HEK293 (cell line): ENCODE measurements at regions not wholly inside any gene's neighbourhood (a gene's known extent, or its start where the extent isn't known, plus 50 kb on each side); places are given as distances from the start of the nearest gene placed in this dataset.

Source experiments
- KLF16 ChIP-seq: fragments of 450-650 bp; formaldehyde crosslinking; IDR thresholded peaks from 2 replicates; pipeline ENCODE4 v1.5.1; 2017; ENCODE audit warnings: missing biosample characterization, missing genetic modification characterization
- PRDM2 ChIP-seq: fragments of 450-650 bp; formaldehyde crosslinking; IDR thresholded peaks from 2 replicates; pipeline ENCODE4 v1.5.1; 2016; ENCODE audit warnings: missing biosample characterization, missing genetic modification characterization, borderline replicate concordance
- SP2 ChIP-seq: fragments of 450-650 bp; formaldehyde crosslinking; IDR thresholded peaks from 2 replicates; pipeline ENCODE4 v1.5.1; 2016; ENCODE audit warnings: missing biosample characterization, missing genetic modification characterization
- ZEB2 ChIP-seq: fragments of 450-650 bp; formaldehyde crosslinking; IDR thresholded peaks from 2 replicates; pipeline ENCODE4 v1.5.1; 2016; ENCODE audit warnings: missing biosample characterization, missing genetic modification characterization
- ZFP3 ChIP-seq: fragments of 450-650 bp; formaldehyde crosslinking; IDR thresholded peaks from 2 replicates; pipeline ENCODE4 v1.5.1; 2016; ENCODE audit warnings: low read depth, missing biosample characterization, missing genetic modification characterization
- ZNF132 ChIP-seq: fragments of 450-650 bp; formaldehyde crosslinking; IDR thresholded peaks from 2 replicates; pipeline ENCODE4 v1.5.1; 2017; ENCODE audit warnings: missing biosample characterization, missing genetic modification characterization, borderline replicate concordance
- ZNF157 ChIP-seq: fragments of 450-650 bp; formaldehyde crosslinking; IDR thresholded peaks from 2 replicates; pipeline ENCODE4 v1.5.1; 2016; ENCODE audit warnings: missing biosample characterization, missing genetic modification characterization
- ZNF19 ChIP-seq: fragments of 450-650 bp; formaldehyde crosslinking; IDR thresholded peaks from 2 replicates; pipeline ENCODE4; 2016; ENCODE audit warnings: missing biosample characterization, missing genetic modification characterization, low read depth
- ZNF221 ChIP-seq: fragments of 450-650 bp; formaldehyde crosslinking; IDR thresholded peaks from 2 replicates; pipeline ENCODE4 v1.5.1; 2017; ENCODE audit warnings: missing biosample characterization, missing genetic modification characterization, borderline replicate concordance
- ZNF391 ChIP-seq: fragments of 450-650 bp; formaldehyde crosslinking; IDR thresholded peaks from 2 replicates; pipeline ENCODE4 v1.5.1; 2016; ENCODE audit warnings: low read depth, missing biosample characterization, missing genetic modification characterization, borderline replicate concordance
- ZNF514 ChIP-seq: fragments of 450-650 bp; formaldehyde crosslinking; IDR thresholded peaks from 2 replicates; pipeline ENCODE4 v1.5.1; 2016; ENCODE audit warnings: missing biosample characterization, missing genetic modification characterization
- ZNF571 ChIP-seq: fragments of 450-650 bp; formaldehyde crosslinking; IDR thresholded peaks from 2 replicates; pipeline ENCODE4 v1.5.0; 2017; ENCODE audit warnings: missing biosample characterization, missing genetic modification characterization
- ZNF585B ChIP-seq: fragments of 450-650 bp; formaldehyde crosslinking; IDR thresholded peaks from 2 replicates; pipeline ENCODE4 v1.5.1; 2016; ENCODE audit warnings: missing biosample characterization, missing genetic modification characterization
- ZNF654 ChIP-seq: fragments of 450-650 bp; formaldehyde crosslinking; IDR thresholded peaks from 2 replicates; pipeline ENCODE4 v1.5.1; 2016; ENCODE audit warnings: low read depth, missing biosample characterization, missing genetic modification characterization
- ZNF660 ChIP-seq: fragments of 450-650 bp; IDR thresholded peaks from 2 replicates; pipeline ENCODE4 v1.5.1; 2018; ENCODE audit warnings: missing biosample characterization, mild to moderate bottlenecking, missing genetic modification characterization
- ZNF701 ChIP-seq: fragments of 450-650 bp; formaldehyde crosslinking; IDR thresholded peaks from 2 replicates; pipeline ENCODE4 v1.5.1; 2016; ENCODE audit warnings: missing biosample characterization, missing genetic modification characterization
- ZNF76 ChIP-seq: fragments of 450-650 bp; formaldehyde crosslinking; IDR thresholded peaks from 2 replicates; pipeline ENCODE4; 2016; ENCODE audit warnings: low read depth, missing biosample characterization, missing genetic modification characterization, borderline replicate concordance
- TF ChIP-seq, protein P1 (sequence below): IDR thresholded peaks from 2 replicates; pipeline ENCODE4 v1.6.1; 2011; ENCODE audit warnings: mild to moderate bottlenecking, low read depth, low read length, borderline replicate concordance
- TF ChIP-seq, protein P2 (sequence below): fragments of 450-650 bp; IDR thresholded peaks from 2 replicates; pipeline ENCODE4 v1.5.1; 2018; ENCODE audit warnings: missing biosample characterization, missing genetic modification characterization
- TF ChIP-seq, protein P3 (sequence below): fragments of 450-650 bp; formaldehyde crosslinking; IDR thresholded peaks from 2 replicates; pipeline ENCODE4 v1.5.1; 2016; ENCODE audit warnings: missing biosample characterization, missing genetic modification characterization, borderline replicate concordance
- TF ChIP-seq, protein P4 (sequence below): fragments of 450-650 bp; formaldehyde crosslinking; IDR thresholded peaks from 2 replicates; pipeline ENCODE4 v1.5.1; 2016; ENCODE audit warnings: missing biosample characterization, missing genetic modification characterization, low read depth
- TF ChIP-seq, protein P5 (sequence below): fragments of 450-650 bp; formaldehyde crosslinking; IDR thresholded peaks from 2 replicates; pipeline ENCODE4 v1.5.1; 2016; ENCODE audit warnings: missing biosample characterization, missing genetic modification characterization
- TF ChIP-seq, protein P6 (sequence below): fragments of 450-650 bp; formaldehyde crosslinking; IDR thresholded peaks from 2 replicates; pipeline ENCODE4 v1.5.1; 2016; ENCODE audit warnings: missing biosample characterization, missing genetic modification characterization

DNA sequence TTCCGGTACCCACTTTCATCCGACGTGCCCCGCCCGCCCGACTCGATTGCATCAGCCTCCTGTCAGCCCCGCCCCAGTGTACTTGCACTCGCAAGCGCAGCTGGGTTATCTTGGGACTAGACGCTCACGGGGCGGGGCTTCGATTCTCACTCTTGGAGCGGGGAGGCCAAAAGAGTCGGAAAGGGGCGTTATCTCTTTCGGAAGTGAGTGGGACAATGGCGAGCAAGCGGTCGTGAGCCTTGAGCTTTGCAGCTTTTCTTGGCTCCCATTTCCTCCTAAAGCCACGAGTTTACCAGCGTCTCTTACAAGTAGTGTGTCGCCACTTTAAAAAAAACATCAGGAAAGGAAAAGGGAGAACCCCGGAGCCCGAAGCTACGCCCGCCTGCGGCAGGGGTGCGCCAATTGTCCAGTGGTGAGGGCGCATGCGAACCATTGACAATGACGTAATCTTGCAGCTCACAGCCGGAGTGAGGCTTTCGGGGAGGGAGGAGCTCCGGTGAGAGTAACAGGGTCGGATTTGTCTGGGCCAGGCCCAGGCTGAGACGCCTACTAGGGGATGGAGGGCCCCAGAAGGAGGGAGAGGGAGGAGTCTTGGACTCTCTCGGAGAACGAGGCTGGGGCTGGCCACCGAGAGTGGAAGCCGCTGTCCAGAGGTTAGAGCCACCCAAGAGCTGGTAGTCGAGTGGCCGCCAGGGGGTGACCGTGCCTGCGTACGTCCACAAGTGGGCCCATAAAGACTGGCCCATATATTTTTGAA is 109.5 kb downstream of the GNL3L start (continued):
- TF ChIP-seq PRDM2 (tag by site-specific recombination) (no peak), ZNF76 (tag by site-specific recombination) (peak; percentile 6; the same call in 1 of the 2 replicates), KLF16 (tag by site-specific recombination) (no peak), ZNF157 (no peak), ZNF514 (no peak), SP2 (tag by site-specific recombination) (peak; percentile 80), ZNF571 (no peak), ZNF19 (no peak), ZFP3 (tag by site-specific recombination) (no peak), ZNF221 (tag by site-specific recombination) (no peak), ZNF585B (tag by site-specific recombination) (no peak), ZNF391 (tag by site-specific recombination) (no peak), ZNF701 (tag by site-specific recombination) (no peak), ZNF132 (tag by site-specific recombination) (no peak), ZNF654 (tag by site-specific recombination) (no peak), ZNF660 (tag by site-specific recombination) (peak; percentile 35; the same call in 1 of the 2 replicates), ZEB2 (tag by site-specific recombination) (peak; percentile 67)
- TF ChIP-seq, protein P1, sequence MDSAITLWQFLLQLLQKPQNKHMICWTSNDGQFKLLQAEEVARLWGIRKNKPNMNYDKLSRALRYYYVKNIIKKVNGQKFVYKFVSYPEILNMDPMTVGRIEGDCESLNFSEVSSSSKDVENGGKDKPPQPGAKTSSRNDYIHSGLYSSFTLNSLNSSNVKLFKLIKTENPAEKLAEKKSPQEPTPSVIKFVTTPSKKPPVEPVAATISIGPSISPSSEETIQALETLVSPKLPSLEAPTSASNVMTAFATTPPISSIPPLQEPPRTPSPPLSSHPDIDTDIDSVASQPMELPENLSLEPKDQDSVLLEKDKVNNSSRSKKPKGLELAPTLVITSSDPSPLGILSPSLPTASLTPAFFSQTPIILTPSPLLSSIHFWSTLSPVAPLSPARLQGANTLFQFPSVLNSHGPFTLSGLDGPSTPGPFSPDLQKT, result no peak
- TF ChIP-seq, protein P2, sequence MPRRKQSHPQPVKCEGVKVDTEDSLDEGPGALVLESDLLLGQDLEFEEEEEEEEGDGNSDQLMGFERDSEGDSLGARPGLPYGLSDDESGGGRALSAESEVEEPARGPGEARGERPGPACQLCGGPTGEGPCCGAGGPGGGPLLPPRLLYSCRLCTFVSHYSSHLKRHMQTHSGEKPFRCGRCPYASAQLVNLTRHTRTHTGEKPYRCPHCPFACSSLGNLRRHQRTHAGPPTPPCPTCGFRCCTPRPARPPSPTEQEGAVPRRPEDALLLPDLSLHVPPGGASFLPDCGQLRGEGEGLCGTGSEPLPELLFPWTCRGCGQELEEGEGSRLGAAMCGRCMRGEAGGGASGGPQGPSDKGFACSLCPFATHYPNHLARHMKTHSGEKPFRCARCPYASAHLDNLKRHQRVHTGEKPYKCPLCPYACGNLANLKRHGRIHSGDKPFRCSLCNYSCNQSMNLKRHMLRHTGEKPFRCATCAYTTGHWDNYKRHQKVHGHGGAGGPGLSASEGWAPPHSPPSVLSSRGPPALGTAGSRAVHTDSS (tag by site-specific recombination), result no peak
- TF ChIP-seq, protein P3, sequence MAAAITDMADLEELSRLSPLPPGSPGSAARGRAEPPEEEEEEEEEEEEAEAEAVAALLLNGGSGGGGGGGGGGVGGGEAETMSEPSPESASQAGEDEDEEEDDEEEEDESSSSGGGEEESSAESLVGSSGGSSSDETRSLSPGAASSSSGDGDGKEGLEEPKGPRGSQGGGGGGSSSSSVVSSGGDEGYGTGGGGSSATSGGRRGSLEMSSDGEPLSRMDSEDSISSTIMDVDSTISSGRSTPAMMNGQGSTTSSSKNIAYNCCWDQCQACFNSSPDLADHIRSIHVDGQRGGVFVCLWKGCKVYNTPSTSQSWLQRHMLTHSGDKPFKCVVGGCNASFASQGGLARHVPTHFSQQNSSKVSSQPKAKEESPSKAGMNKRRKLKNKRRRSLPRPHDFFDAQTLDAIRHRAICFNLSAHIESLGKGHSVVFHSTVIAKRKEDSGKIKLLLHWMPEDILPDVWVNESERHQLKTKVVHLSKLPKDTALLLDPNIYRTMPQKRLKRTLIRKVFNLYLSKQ (tag by site-specific recombination), result no peak
- TF ChIP-seq, protein P4, sequence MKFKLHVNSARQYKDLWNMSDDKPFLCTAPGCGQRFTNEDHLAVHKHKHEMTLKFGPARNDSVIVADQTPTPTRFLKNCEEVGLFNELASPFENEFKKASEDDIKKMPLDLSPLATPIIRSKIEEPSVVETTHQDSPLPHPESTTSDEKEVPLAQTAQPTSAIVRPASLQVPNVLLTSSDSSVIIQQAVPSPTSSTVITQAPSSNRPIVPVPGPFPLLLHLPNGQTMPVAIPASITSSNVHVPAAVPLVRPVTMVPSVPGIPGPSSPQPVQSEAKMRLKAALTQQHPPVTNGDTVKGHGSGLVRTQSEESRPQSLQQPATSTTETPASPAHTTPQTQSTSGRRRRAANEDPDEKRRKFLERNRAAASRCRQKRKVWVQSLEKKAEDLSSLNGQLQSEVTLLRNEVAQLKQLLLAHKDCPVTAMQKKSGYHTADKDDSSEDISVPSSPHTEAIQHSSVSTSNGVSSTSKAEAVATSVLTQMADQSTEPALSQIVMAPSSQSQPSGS (tag by site-specific recombination), result peak; percentile 99
- TF ChIP-seq, protein P5, sequence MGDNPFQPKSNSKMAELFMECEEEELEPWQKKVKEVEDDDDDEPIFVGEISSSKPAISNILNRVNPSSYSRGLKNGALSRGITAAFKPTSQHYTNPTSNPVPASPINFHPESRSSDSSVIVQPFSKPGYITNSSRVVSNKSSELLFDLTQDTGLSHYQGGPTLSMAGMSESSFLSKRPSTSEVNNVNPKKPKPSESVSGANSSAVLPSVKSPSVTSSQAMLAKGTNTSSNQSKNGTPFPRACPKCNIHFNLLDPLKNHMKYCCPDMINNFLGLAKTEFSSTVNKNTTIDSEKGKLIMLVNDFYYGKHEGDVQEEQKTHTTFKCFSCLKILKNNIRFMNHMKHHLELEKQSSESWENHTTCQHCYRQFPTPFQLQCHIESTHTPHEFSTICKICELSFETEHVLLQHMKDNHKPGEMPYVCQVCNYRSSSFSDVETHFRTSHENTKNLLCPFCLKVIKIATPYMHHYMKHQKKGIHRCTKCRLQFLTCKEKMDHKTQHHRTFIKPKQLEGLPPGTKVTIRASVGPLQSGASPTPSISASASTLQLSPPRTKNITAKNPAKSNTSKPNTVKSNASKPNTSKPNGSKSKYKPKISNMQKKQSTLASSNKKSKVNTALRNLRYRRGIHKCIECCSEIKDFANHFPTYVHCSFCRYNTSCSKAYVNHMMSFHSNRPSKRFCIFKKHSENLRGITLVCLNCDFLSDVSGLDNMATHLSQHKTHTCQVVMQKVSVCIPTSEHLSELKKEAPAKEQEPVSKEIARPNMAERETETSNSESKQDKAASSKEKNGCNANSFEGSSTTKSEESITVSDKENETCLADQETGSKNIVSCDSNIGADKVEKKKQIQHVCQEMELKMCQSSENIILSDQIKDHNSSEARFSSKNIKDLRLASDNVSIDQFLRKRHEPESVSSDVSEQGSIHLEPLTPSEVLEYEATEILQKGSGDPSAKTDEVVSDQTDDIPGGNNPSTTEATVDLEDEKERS (tag by site-specific recombination), result no peak
- TF ChIP-seq, protein P6, sequence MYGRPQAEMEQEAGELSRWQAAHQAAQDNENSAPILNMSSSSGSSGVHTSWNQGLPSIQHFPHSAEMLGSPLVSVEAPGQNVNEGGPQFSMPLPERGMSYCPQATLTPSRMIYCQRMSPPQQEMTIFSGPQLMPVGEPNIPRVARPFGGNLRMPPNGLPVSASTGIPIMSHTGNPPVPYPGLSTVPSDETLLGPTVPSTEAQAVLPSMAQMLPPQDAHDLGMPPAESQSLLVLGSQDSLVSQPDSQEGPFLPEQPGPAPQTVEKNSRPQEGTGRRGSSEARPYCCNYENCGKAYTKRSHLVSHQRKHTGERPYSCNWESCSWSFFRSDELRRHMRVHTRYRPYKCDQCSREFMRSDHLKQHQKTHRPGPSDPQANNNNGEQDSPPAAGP, result peak; percentile 46; the same call in 1 of the 2 replicates
